NCI-H2081 (cell line): ENCODE measurements at regions not wholly inside any gene's neighbourhood (a gene's known extent, or its start where the extent isn't known, plus 50 kb on each side); places are given as distances from the start of the nearest gene placed in this dataset.
"Not testable (repeated sequence)": the region's sequence is repeated elsewhere in the genome, so short reads cannot be mapped to it uniquely, and the experiment has no call there.

ENCODE experiments used
- DNase-seq, 2 experiments: peaks; one replicate each; lab custom pipeline; 2025; lab: John Stamatoyannopoulos, UW

GRCh38 chr13:81551036-81551435 is 1210.1 kb upstream of the SPRY2 start:
- no peak for DNase-seq

- not testable (repeated sequence) for DNase-seq
Measured at GRCh38 chr13:81546294-81546693, 1205.4 kb upstream of the SPRY2 start.

DNA sequence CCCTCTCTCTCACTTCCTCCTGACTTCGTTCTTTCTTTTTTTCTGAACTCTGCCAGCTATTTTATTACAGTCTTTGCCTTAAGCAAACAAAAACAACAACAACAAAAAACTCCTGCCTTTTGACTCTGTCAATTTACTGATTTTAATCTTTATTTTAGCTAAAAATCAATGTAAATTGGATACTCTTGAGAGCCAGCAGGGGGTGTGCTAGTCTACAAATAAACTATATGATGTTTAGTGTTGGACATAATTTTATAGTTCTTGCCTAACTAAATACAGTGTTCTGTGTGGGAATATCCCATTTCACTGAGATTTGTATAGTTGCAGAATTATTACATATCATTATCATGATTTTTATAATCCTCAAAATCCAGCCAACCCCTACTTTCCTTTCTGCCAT is 1199.9 kb upstream of the SPRY2 start:
- DNase-seq, result peak; percentile 14 to 19

DNA sequence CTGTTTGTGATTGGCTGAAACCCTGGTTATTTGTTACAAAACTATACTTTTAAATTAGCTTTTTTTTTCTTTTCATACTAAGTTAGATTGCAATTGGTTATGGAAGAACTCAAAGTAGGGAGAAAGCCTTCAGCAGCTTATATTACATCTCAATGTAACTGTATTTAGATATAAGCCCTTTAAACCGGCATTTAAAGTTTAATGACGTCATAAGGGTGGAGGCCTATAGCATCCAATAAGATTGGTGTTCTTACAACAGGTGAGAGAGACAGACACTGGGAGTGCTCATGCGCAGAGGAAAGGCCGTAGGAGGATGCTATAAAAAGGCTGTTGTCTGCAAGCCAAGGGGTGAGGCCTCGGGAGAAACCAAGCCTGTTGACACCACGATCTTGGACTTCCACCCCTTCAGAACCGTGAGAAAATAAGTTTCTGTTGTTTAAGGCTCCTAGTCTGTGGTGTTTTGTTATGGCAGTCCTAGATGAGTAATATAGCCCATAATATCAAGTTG is 1198.8 kb upstream of the SPRY2 start:
- DNase-seq, result no peak

- DNase-seq, result no peak
Measured at GRCh38 chr13:81498969-81499368, 1158.0 kb upstream of the SPRY2 start.

DNA sequence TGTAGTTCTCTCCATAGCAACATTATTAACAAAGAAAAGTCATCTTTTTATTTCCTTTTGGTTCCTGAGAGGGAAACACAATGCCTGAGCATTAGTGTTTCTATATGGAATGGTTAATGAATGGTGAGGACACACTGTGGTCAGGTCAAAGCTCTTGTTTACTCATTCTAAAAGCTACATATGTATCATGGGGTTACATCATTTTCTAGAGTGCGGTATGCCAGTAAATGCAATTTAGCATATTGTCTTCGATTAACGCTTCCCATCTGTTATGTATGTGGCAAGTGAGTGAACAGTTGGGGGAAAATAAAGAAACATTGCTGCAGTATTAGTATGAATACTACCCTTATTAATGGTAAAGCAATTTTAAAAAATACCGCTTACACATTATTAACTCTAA is 1152.2 kb upstream of the SPRY2 start:
- peak in 1 of 2 experiments; percentile 1 for DNase-seq

- no peak for DNase-seq
Measured at GRCh38 chr13:81492449-81492848, 1151.5 kb upstream of the SPRY2 start.

GRCh38 chr13:81488021-81488420 is 1147.1 kb upstream of the SPRY2 start:
- no peak for DNase-seq

DNA sequence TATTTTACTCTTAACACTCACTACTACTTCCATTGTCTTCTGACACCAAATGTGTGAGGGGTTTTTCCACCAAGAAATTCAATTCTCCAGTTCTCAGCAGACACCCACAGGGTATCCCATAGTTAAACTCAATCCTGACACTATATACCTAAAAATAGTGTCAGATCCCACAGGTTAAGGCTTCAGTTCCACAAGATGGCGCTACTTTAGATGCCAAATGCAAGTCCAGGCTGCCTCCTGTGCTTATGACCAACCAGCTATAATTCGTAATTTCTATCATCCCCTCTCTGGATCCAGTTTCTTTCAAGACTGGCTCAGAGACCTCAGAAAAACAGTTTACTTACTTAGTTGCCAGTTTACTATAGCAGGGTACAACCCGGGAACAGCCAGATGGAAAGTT is 1146.2 kb upstream of the SPRY2 start:
- peak; percentile 4 to 42 for DNase-seq

DNA sequence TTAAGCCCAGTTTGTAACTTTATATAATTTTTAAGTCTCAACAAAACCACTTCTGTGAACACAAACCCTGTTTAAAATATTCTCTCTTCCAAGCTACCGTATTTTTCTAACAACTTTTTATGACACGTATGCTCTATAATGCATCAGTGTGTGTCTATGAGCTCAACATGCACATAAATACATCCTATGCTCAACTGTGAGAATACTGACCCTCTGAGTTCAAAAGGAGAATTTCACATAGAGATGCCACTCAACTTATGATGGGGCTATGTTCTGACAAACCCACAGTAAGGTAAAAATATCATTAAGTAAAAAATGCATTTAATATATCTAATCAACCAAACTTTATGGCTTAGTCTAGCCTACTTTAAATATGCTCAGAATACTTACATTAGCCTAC is 1139.7 kb upstream of the SPRY2 start:
- DNase-seq, result peak; percentile 2 to 56

DNA sequence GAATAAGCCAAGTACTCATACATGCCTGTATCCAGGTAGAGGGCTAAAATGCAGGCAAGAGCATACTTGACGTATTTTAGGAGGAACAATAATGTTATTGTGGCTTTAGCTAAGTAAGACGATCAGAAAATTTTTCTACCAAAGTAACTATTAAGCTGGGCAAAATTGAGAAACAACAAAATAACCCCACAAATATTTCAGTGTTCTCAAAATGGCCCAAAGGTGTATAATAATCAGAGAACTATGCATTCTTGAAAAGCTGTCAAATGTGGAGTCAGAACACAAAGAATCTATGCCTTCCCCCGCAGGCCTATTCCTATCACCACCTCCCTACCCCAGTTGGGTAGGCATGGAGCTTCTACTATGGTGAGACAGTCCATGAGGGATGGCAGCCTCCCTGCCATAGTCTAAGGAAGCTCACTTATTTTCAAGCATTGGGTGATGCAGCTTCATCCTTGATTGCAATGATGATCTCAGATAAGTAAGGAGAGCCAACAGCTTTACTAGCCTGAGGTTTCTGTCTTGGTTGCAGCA is 1132.5 kb upstream of the SPRY2 start:
- no peak for DNase-seq

DNA sequence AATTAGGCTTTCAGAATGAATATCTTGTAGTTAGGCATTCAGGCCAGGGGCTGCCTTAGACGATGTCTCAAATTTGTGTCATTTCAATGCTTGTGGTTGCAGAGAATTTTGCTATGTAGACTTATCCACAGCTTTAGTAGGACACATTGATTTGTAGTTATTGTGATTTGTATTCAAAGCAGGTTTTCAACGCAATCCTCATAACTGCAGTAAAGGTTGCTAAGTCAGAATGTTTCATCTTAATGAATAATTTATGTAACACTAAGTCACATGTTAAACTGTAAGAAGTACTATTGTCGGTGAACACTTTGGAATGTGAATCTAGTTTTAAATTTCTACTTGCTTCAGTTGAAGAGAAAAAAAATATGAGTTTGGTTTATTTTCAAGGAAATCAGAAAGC is 1117.2 kb upstream of the SPRY2 start:
- DNase-seq, result no peak

GRCh38 chr13:81446441-81446840 is 1105.5 kb upstream of the SPRY2 start:
- no peak for DNase-seq

DNA sequence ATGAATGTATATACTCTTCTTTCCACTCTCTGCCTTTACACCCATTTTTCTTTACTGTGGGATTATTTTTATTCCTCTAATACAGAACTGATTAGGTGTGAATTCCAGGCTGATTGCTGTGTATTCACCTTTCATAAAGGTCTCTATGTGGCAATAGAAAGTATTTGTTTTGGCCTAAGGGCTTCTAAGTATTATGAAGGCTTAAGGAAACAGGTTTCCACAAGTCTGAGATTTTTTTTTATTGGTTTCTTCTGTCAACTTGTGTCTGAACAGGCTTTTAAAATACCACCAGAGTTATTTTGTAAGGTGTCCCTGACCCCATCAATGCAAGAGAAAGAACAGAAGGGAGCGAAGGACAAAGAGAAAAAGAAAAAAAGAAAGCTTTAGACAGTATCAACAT is 1102.0 kb upstream of the SPRY2 start:
- DNase-seq, result no peak

DNA sequence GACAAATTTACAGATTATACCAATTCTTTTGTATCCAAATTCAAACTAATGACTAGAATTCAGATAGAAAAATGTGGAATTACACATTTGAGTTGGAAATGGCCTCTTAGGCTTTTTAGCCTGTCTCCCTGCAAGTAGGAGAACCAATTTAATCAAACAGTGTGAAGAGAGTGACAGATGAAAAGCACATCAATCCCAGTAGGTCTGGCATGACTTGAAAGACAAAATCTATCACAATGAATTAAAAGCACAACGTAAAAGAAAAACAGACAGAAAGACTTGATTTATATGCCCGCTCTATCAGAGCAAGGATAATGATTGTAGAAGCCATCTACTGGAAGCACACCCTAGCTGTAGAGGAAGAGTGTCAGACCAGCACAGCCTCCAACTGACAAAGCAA is 1084.4 kb upstream of the SPRY2 start:
- DNase-seq, result no peak

GRCh38 chr13:81409284-81409683 is 1068.4 kb upstream of the SPRY2 start:
- no peak for DNase-seq

DNA sequence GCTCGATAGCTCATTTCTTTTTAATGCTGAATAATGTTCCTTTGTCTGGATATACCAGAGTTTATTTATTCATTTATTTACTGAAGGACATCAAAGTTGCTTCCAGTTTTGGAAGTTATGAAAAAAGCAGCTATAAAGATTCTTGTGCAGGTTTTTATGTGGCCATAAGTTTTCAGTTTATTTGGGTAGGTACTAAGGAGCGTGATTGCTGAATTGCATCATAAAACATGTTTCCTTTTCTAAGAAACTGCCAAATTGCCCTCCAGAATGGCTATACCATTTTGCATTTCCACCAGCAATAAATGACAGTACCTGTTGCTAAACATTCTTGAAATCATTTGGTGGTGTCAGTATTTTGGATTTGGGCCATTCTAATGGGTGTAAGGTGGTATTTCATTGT is 1067.7 kb upstream of the SPRY2 start:
- no peak for DNase-seq

DNA sequence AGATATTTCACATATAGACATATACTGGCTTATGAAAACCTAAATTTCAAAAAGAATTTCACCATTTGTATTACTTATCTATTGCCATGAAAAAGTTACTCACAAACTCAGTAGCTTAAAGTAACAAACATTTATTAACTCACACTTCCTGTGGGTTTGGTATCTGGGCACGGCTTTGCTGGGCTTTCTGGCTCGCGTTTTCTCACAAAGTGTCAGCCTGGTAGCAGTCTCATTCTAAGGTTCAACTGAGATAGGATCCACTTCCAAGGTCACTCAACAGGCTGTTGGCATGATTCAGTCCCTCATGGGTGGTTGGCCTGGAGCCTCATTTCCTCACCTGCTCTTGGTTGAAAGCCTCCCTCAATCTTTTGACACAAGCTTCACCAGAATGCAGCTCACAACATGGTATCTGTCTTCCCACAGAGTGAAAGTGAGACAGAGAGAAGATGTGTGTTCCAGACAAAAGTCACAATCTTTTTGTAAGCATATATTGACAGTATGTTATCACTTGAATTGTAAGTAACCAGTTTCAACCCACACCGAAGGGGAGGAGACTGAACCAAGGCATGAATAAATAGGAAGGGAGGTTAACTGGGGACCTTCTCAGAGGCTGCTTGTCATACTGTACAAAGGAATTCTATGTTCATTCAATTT is 1065.8 kb upstream of the SPRY2 start:
- DNase-seq, result no peak

DNA sequence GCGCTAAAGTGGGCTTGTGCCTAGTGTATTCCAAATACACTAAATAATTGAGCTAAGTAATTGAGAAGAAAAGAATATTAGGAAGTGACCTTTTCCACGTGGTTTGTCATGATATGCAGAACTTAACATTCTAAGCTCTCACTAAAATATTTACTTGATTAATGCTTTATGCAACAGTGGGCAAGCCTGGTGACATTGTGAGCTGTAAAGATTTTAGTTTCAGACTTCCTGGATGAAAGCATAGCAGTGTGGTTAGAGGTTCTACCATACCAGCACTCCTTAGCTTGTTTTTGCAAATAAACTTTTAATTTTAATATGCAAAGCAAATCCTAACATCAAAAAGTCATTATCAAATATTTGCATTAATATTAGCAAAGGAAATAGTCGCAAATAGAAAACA is 1065.1 kb upstream of the SPRY2 start:
- no peak for DNase-seq

DNA sequence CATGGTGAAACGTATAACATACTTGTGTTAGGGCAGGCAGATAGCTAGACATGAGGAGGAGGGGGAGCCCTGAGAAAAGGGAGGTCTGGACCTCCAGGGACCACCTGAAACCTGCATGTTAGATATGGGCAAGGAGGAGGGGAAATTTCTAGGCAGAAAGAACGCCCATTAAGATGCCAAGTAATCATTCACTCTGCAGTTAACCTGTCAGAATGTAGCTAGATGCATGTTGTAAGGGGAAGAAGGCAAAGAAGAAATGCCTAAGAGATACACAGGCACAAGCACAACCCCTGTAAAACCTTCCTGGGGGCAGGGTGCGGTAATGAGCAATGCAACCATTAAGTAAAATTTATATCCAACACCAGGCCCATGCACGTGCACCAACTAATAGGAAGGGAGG is 1055.3 kb upstream of the SPRY2 start:
- DNase-seq, result no peak

DNA sequence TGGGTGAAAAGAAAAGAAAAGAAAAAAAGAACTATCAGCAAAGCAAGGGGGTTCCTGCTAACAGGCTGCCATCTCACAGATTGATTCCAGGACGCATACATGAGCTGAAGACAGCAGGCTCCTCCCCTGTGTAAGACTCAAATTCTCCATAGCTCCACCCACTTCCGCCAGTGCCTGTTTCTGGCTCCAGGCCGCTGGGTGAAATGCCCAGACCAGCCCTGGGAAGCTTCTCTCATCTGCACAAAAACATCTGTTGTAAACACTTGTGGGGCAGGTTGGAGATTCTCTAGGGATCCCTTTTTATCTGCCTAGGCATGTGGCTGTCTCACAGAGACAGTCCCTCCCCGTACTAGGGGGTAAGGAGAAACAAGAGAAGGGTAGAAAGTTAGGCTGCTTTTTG is 1054.4 kb upstream of the SPRY2 start:
- no peak for DNase-seq

DNA sequence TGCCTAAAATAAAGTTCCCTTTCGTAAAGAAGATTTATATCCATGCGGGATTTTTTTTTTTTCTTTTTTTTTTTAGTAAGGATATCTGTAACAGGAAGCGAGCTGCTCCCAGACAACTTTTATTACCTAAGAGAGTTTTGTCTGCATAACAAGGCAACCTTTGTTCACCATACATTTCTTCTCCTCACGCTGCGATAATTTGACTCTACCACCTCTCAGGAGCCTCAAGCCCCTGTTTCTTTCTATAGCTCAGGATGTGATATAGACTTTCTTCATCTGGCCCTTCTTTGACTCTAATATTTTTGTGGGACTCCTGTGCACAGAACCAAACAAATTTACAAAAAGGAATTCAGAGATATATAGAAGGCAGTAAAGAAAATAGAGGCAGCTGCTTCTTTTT is 1053.7 kb upstream of the SPRY2 start:
- no peak for DNase-seq

GRCh38 chr13:81393721-81394120 is 1052.8 kb upstream of the SPRY2 start:
- no peak for DNase-seq

- DNase-seq, result no peak
Measured at GRCh38 chr13:81393110-81393509, 1052.2 kb upstream of the SPRY2 start.
